Posterior cingulate gyrus (tissue), 11 donors: ENCODE measurements at regions not wholly inside any gene's neighbourhood (a gene's known extent, or its start where the extent isn't known, plus 50 kb on each side); places are given as distances from the start of the nearest gene placed in this dataset.
"Not testable (repeated sequence)": the region's sequence is repeated elsewhere in the genome, so short reads cannot be mapped to it uniquely, and the experiment has no call there.

Source experiments
- DNase-seq, 10 donors: peaks; one replicate each; pipeline versions ENCODE4 v3.0.0 to v3.0.0-alpha.2; 2020 to 2021; ENCODE audit warnings: mixed read lengths in 3 of 10
- intact Hi-C: fragments of 100-400 bp; cut with DNase I; formaldehyde crosslinking; loops from one replicate; pipeline ENCODE4 v1.15.1; 2023

DNA sequence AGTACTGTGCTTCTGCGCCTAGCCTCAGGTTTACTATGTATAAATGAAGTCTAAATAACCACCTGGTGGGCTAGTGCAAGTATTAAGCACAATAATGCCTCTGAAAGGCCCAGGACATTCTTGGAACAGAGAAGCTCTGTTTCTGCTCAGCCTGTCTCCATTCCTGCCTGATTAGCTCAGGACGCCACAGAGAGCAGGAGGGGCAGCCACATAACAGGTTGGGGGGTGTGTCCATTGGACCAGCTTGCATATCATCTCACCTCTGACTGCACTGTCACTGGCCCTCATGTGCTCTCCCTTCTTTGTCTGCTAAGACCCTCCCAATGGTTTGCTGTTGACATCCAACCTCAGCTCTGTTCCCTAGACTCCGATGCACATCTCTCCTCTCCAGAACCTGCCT lies 52.8 kb upstream of the IKZF1 start:
- intact Hi-C loops: no loop called here
- DNase-seq: no peak

DNA sequence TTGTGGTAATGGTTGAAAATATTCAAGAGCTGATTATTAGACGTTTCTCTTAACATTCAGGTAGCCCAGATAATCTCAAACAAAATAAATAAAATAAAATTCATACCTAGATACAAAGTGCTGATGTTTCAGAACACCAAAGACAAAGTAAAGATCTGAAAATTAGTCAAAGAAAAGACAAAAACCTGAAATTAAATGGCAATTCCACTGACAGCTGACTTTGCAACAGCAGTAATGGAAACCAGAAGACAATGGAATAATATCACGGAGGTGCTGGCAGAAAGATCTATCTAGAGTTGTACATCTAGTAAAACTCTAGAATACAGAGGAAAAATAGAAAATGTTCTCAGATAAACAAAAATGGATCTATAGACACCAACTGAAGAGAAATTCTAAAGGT lies 58.0 kb upstream of the IKZF1 start:
- intact Hi-C loops: no loop called here
- no peak for DNase-seq

DNA sequence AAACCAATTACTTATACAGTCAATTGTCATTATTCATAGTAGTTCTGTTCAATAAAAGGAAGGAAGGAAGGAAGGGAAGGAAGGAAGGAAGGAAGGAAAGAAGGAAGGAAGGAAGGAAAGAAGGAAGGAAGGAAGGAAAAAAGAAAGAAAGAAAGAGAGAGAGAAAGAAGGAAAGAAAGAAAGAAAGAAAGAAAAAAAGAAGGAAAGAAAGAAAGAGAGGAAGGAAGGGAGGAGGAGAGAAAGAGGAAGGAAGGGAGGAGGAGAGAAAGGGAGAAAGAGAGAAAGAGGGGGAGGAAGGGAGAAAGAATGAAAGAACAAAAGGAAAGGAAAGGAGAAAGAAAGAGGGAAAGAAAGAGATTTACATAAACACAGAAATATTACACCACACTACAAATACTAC lies 62.4 kb upstream of the IKZF1 start:
- intact Hi-C loops, DNase-seq: not testable (repeated sequence)

DNA sequence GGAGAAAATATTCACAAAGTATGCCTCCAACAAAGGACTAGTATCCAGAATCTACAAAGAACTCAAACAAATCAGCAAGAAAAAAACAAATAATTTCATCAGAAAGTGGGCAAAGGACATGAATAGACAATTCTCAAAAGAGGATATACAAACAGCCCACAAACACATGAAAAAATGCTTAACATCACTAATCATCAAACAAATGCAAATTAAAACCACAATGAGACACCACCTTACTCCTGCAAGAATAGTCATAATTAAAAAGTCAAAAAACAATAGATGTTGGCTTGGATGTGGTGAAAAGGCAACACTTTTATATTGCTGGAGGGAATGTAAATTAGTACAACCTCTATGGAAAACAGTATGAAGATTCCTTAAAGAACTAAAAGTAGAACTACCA lies 63.8 kb upstream of the IKZF1 start:
- DNase-seq, intact Hi-C loops: not testable (repeated sequence)

DNA sequence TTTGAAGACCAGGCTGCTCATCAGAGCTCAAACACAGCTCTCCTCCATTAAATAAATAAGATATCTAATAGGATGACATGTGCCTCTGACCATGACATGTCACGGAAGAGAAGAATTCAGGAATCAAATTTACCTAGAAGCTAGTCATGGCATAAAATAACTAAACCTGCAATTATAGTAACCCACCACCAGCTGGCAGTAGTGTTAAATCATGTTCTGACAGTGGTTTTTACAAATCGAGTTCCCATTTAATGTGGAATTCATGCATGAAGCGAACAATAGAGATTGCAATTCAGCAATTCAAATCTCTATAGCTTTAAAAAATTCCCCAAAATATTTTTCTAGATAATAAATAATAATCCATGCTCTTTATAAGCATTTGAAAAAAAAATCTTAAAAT lies 74.6 kb upstream of the IKZF1 start:
- intact Hi-C loops: no loop called here
- DNase-seq: no peak

DNA sequence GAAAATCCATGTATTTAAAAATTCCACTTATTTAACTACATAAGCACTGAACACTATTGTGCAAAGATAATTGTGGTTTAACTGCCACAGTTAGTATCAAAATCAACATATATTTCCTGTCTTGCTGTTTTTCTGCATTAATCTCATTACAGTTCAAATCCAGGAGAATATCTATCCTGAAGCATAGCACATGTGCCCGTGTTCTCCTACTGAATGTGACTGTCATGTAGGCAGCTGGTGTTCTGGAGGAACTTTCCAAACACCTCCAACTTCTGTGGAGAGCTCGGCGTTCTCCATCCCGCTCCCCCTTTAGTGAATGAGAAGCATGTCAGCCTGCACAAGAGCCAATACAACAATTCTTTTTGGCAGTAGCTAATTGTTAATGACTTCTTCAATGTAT lies 76.4 kb upstream of the IKZF1 start:
- no peak for DNase-seq
- intact Hi-C loops: no loop called here

DNA sequence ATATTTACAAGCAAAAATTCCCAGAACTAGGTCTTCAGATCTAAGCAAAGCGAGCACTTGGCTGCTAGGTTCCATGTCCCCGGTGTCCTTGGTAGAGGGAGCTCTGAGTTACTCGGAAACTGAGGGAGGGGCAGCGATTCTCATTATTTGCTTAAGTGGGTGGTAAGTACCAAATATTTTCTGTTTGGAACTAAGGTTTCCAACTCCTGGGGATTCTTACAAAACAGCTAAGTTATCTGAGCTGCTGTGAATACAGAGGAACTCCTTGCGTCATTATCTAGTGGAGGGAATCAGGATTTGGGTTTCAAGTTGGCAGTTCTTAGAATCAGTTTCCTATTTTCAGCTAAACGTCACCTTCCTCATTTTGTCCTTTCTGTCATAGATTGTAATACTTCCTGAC lies 76.8 kb upstream of the IKZF1 start:
- no peak for DNase-seq
- intact Hi-C loops: no loop called here

DNA sequence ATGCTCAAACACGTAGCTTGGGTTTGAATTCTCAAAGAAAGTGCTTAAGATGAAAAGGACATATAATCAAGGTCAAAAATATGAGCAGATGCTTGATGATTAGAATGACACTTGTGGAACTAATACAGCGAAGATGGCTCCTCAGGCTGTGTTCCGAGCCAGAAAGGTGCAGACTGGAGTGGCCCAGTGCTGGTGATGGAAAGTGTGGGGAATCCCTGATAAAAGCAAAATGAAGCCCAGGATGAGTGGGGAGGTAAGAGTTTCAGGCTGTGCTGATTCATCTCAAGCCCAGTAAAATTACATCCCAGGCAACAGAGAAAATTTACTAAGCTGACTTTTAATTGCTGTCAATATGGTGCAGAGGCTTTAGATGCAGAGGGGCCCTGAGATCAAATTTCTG lies 77.8 kb upstream of the IKZF1 start:
- intact Hi-C loops: no loop called here
- DNase-seq: no peak

DNA sequence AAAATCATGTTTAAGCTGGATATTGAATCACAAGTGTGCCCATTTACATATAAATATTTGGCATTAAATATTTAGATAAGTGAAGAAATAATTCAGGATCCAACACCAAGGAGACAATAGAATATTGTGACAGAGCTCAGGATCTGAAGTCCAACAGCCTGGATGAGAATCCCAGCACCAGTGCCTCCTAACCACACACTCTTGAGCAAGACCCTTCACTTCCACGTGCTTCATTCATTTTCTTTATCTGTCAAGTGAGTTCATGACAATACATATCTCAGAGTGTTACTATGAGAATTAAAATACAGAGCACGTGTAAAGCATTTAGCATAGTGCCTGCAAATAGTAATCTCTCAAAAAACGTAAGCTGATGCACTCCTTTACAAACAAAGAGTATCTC lies 78.4 kb upstream of the IKZF1 start:
- intact Hi-C loops: no loop called here
- DNase-seq: no peak

DNA sequence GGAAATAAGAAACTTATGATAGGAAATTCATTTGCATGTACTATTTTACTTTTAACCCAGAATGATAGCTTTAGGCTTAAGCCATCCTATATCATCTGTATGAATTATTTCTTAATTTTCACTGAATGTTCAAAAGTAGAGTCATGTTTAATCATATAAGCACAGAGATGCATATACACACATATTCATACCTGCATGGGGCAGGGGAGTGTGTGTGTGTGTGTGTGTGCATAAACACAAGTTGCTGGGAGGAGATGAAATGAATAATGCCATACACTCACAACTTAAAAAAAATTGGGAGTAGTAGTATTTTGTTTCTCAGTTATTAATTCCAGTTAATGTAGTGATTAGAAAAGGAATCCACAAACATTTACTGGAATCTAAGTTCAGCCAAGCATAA lies 83.1 kb upstream of the IKZF1 start:
- no peak for DNase-seq
- intact Hi-C loops: no loop called here

DNA sequence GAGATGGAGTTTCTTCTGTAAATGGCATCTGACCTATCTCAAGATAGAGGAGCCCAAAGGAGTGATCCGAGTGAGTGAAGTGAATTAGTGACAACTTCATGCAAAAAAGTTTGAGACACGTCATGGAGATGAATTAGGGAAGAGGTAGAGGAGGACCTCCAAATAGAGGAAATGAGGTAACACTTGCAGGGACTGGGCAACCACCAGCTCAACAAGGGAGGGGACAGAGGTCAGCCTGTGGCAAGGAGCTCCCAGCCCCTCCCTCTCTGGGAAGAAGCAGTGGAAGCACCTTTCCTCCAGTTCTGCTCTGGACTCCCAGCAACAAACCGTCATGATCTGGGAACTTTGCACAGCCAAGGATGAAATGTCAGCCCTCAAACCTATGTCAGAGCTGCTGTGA lies 83.5 kb upstream of the IKZF1 start:
- intact Hi-C loops: no loop called here

DNA sequence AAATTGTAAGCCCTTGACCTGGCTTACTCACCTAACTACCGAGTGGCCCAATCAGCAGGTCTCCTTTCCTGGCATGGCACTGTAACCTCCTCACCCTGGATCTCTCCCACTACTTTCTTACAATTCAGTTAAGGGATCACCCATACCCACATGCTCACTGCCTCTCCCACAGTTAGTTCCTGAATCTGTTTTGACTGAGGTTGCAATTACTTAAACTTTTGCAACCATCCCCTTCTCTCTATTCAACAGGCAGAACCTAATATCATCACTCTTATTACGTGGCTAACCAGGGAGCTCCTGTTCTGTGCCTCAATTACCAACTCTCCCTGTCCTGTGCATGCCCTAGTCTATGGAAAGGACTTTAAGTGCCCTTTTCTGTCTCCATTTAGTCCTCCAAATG lies 84.2 kb upstream of the IKZF1 start:
- DNase-seq: no peak
- intact Hi-C loops: no loop called here

More for the DNA sequence above, 83.5 kb upstream of the IKZF1 start:
- DNase-seq: no peak

DNA sequence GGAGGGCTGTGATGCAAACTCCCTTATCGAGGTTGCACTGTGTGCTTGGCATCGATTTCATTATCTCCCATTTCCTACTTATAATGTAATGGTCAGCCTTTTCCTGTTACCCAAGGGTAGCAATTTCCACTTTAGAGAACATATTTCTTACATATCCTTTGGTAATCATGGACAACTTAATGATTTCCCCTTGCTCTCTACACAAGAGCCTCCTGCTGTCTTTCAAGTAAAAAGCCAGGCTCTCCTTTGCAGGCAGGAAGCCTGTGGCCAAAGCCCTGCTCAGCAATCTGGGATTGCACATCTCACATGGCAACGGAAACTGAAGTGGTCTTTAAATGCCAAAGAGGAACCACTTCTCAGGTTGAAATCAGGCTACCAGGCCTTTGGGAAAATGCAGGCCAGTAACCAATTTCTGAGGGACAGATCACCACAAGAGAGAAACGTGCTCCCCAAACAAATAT lies 86.7 kb upstream of the IKZF1 start:
- DNase-seq: no peak
- intact Hi-C loops: no loop called here

DNA sequence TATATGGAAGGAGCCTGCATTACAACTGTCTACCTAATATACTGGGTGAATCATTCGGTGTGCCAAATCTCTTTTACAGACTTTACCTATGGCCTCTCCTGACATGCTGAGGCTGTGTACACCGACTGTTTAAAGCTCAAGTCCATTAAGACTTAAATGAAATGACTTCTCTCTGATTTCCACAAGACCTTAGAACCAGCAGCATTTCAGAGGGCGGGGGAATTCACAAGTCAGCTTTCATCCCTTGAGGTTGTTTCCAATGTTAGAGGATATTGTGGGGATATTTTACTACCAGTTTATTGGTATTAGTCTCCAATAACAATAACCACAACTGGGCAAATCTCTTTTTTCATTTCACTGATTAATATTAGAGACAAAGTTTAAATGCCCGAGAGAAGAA lies 87.1 kb upstream of the IKZF1 start:
- DNase-seq: no peak
- intact Hi-C loops: no loop called here

DNA sequence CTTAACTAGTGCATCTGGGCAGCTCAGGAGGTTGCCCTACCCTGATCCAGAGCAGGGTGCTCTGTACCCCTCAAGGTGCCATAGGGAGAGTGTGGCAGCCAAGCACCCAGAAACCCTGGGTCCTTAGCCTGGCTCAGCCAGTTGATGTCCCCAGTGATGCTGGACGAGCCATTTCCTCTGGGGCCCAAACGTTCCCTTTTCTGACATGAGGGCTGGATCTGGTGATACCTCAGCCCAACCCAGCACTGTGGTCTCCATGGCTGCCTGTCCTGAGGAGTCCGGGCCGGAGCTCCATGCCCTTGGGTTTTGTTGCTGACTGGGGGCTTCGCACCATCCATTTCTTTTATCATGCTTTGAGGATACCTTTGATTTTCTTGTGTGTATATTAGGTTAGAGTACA lies 87.9 kb upstream of the IKZF1 start:
- intact Hi-C loops: no loop called here
- peak in 1 of 10 donors; percentile 55 for DNase-seq

DNA sequence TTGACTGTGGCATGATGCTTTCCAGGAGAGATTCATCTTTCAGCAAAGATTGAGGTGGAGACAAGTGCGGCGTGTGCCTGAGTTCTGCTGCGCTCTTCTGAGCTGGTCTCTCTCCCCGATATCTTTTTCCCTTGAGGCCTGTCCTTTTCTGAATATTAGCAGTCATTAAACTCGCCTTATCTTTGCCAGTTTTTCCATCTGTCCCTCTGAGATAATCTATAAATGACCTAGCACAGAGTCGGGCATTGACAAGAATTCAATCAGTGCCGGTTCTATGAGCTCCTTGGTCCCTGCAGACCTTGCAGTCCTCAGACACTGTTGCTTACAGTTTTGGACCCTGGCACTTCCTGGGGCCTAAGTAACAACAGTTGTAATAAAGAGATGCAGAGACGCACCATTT lies 89.7 kb upstream of the IKZF1 start:
- no peak for DNase-seq
- intact Hi-C loops: no loop called here

DNA sequence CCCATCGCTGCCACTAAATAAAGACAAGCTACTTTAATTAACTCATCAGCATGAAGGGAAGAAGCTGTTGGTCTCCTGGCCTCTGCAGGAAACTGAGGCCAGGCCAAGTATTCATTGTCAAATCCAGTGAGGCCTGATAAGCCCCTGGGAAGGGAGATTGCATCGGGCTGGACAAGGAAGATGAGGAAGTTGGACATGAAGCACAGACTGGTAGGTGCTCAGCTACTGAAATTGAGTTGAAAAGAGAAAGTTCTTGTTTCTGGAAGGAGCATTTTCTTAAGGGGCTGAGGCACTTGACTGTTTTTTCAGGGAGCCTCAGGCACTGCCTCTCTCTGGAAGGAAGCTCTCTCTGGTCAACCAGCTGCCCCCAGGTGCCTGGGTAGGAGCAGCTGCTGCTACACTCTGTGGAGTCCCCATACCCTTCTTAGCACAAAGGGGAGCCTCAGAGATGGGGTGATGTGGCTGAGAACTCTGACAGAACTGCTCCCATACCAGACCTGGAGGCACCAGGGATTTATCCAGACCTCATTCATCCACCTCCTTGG lies 90.3 kb upstream of the IKZF1 start:
- intact Hi-C loops: no loop called here
- DNase-seq: no peak

DNA sequence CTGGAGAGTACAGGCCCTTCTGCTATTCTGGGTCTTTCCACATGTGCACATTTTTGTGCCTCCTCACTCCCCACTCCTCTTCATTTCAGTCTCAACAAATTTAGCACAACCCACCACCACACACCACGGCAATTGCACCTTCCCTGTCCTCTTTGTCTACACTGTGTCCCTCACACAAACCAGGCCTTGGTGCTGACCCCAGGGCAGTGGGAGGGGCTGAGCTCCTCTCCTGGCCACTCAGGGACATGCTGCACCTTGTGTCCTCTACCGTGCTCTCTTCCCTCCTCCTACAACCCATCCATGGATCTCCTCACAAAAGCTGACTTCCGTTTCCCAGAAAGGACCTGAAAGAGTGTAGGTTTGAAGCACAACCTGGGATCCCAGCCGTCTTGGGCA lies 90.9 kb upstream of the IKZF1 start:
- intact Hi-C loops: no loop called here
- peak in 1 of 10 donors; percentile 62 for DNase-seq

DNA sequence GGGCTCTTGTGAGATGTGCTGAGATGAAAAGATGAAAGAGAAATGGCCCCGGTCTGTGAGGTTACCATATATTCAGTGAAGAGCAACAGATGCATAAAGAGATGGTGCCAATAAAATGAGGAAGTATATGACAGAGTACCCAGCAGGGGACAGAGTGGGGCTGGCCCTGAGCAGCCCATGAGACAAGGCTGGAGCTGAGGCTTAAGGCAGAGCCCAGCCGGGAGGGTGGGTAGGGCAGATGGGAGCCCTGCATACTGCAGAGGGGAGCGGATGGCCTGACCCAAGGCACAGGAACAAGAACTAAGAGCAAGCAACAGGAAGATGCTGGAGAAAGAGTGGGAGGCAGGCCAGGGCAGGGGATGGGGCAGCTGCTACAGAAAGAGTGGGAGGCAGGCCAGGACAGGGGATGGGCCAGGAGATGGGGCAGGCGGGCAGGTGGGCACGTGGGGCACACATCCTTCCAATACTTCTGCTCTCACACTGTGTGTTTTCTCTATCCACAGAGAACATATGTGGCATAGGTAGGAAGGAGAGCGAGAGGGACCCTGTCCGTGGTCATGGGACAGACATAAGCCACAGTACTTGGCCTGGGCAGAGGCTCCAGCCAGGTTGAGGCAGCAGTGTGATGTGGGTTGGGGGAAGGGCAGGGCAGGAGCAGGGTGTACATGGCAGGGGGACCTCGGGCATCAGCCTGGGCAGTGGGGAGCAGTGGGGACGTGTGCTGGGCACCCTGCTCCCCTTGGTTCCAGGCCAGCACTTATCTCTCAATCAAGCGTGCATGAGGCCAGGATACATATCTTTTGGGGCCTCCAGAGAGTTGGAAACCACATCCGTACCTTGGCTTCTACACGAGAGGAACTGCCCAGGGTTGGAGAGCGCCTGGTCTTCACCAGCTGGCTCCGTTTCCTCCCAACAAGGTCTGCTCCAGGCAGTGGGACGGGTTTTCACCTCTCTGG lies 91.6 kb upstream of the IKZF1 start:
- peak in 1 of 10 donors; percentile 74 for DNase-seq
- intact Hi-C loops: no loop called here

DNA sequence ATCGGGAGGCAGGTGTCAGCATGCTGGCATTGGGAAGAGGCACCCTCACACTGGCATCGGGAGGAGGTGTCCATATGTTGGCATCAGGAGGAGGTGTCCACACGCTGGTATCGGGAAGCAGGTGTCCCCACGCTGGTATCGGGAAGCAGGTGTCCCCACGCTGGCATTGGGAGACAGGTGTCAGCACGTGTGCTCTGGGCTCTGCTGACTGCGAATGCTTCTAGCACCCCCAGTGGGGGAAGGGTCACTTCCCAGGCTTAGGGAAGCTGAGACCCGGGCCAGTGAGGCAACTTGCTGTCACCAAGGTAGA lies 92.5 kb upstream of the IKZF1 start:
- DNase-seq: peak in 1 of 10 donors; percentile 73
- intact Hi-C loops: no loop called here

DNA sequence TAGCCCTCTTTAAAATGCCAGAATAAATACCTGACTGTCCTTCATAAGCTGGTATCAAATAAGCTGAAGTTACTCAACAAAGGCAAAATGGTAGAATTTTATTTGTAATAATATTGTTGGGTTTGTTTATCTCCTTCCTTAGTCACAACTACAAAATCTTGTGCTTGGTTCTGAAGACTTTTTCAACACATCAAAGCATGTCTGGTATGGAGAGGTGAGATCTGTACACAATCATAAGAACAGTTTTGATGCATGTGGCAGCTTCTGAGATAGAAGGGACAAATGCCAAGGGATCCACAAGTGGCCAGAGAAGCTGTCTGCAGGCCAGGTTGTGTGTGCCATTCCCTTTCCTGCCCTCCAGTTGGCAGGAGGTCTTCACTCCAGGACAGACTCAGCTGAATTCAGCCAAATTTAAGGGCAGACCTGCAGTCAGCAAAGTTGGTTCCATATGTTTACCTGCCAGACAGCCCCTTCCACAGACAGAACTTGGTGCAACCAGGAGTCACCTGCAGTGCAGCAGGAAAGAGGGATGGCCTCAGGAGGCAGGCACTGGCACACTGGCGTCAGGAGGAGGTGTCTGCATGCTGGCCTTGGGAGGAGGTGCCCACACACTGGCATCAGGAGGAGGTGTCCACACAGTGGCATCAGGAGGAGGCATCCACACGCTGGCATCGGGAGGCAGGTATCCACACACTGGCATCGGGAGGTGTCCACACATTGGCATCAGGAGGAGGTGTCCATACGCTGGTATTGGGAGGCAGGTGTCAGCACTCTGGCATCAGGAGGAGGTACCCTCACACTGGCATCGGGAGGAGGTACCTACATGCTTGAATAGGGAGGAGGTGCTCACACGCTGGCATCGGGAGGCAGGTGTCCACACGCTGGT lies 93.1 kb upstream of the IKZF1 start:
- intact Hi-C loops: no loop called here

More for the DNA sequence above, 93.1 kb upstream of the IKZF1 start:
- peak in 1 of 10 donors; percentile 75 for DNase-seq
